SK-N-SH (cell line): ENCODE measurements at regions not wholly inside any gene's neighbourhood (a gene's known extent, or its start where the extent isn't known, plus 50 kb on each side); places are given as distances from the start of the nearest gene placed in this dataset.
"Not testable (repeated sequence)": the region's sequence is repeated elsewhere in the genome, so short reads cannot be mapped to it uniquely, and the experiment has no call there.

ENCODE experiments used
- CTCF ChIA-PET: fragments of 300-600, 350-600 bp; formaldehyde crosslinking; extraction: SDS; loops from one replicate; lab custom pipeline; 2021; lab: Yijun Ruan, JAX
- POLR2A ChIA-PET: fragments of 350-600 bp; sonication (Branson Sonifier 250); formaldehyde crosslinking; extraction: SDS; loops from one replicate; lab custom pipeline; 2020; ENCODE audit warnings: antibody characterized with exemption, inconsistent platforms; lab: Yijun Ruan, JAX
- DNase-seq: peaks from one replicate; pipeline ENCODE4 v3.0.0; 2012
- H2AFZ ChIP-seq: fragments of 200-600 bp; sonication (generic); 2 replicates; pipeline ENCODE4 v1.8.1; 2016; ENCODE audit warnings: antibody characterized with exemption, mild to moderate bottlenecking, low read depth
- H3F3A ChIP-seq: fragments of 200-600 bp; sonication (generic); replicated peaks from 2 replicates; pipeline ENCODE3; 2016; ENCODE audit warnings: antibody characterized with exemption, mild to moderate bottlenecking; ENCODE audit not compliant: insufficient read depth
- H3K27ac ChIP-seq, 2 experiments: fragments of 200-500 bp in 1 of 2; fragments of 200-600 bp in 1 of 2; sonication (Bioruptor generic) in 1 of 2; sonication (generic), shearing (Covaris generic) in 1 of 2; 2 replicates each; pipeline versions ENCODE4 v1.5.1 to v1.6.1; 2014 to 2016; ENCODE audit warnings: low read depth in 2 of 2, inconsistent platforms in 1 of 2, low read length in 1 of 2, mild to moderate bottlenecking in 1 of 2, mixed read lengths in 1 of 2
- H3K27me3 ChIP-seq: fragments of 200-600 bp; sonication (generic), shearing (Covaris generic); 2 replicates; pipeline ENCODE4 v1.6.1; 2016; ENCODE audit warnings: mixed run types; ENCODE audit not compliant: insufficient read depth
- H3K36me3 ChIP-seq, 2 experiments: fragments of 200-500 bp in 1 of 2; fragments of 200-600 bp in 1 of 2; sonication (Bioruptor generic) in 1 of 2; sonication (generic) in 1 of 2; replicated peaks in 1 of 2; 2 replicates each; pipeline versions ENCODE3 to v1.5.1; 2014 to 2016; ENCODE audit warnings: low read length in 1 of 2, mild to moderate bottlenecking in 1 of 2; ENCODE audit not compliant: insufficient read depth in 2 of 2, control insufficient read depth in 1 of 2
- H3K4me1 ChIP-seq, 2 experiments: fragments of 200-500 bp in 1 of 2; fragments of 200-600 bp in 1 of 2; sonication (Bioruptor generic) in 1 of 2; sonication (generic), shearing (Covaris generic) in 1 of 2; 2 replicates each; pipeline versions ENCODE4 v1.5.1 to v1.6.1; 2014 to 2016; ENCODE audit warnings: low read depth in 1 of 2, low read length in 1 of 2, mixed run types in 1 of 2; ENCODE audit not compliant: insufficient read depth in 2 of 2, control insufficient read depth in 1 of 2
- H3K4me2 ChIP-seq: fragments of 200-600 bp; sonication (generic), shearing (Covaris generic); 2 replicates; pipeline ENCODE4 v1.6.1; 2017; ENCODE audit warnings: mixed run types
- H3K4me3 ChIP-seq, 2 experiments: fragments of 200-500 bp in 1 of 2; fragments of 200-600 bp in 1 of 2; sonication (Bioruptor generic) in 1 of 2; sonication (generic), shearing (Covaris generic) in 1 of 2; 2 replicates each; pipeline versions ENCODE4 v1.5.1 to v1.8.1; 2014 to 2016; ENCODE audit warnings: low read depth in 2 of 2, inconsistent platforms in 1 of 2, low read length in 1 of 2, mild to moderate bottlenecking in 1 of 2, mixed read lengths in 1 of 2, moderate library complexity in 1 of 2
- H3K79me2 ChIP-seq: fragments of 200-600 bp; sonication (generic); 2 replicates; pipeline ENCODE4 v1.8.1; 2017; ENCODE audit warnings: mild to moderate bottlenecking; ENCODE audit not compliant: insufficient read depth
- H3K9ac ChIP-seq: fragments of 200-600 bp; sonication (generic); 2 replicates; pipeline ENCODE4 v1.6.1; 2017; ENCODE audit warnings: mixed run types
- H3K9me2 ChIP-seq: fragments of 200-600 bp; sonication (generic); 2 replicates; pipeline ENCODE4 v1.6.1; 2017; ENCODE audit warnings: mixed run types
- H3K9me3 ChIP-seq: fragments of 200-600 bp; sonication (generic); 2 replicates; pipeline ENCODE4 v1.6.1; 2017; ENCODE audit warnings: mixed run types, mild to moderate bottlenecking, moderate library complexity
- H4K20me1 ChIP-seq: fragments of 200-600 bp; sonication (generic); 2 replicates; pipeline ENCODE4 v1.6.1; 2017; ENCODE audit warnings: mild to moderate bottlenecking, mixed run types; ENCODE audit not compliant: insufficient read depth
- GATA2 ChIP-seq: sonication (generic); formaldehyde crosslinking; IDR thresholded peaks from 2 replicates; pipeline ENCODE4 v1.5.0; 2020; ENCODE audit warnings: mild to moderate bottlenecking, missing genetic modification reagents
- MEF2A ChIP-seq: IDR thresholded peaks from 2 replicates; pipeline ENCODE4 v1.4.0; 2012; ENCODE audit warnings: low read depth, borderline replicate concordance
- MXI1 ChIP-seq: IDR thresholded peaks from 2 replicates; pipeline ENCODE4 v1.6.1; 2012; ENCODE audit warnings: mild to moderate bottlenecking, low read depth, low read length, improper control_type of control experiment
- NFIC ChIP-seq: IDR thresholded peaks from 2 replicates; pipeline ENCODE4 v1.4.0; 2012; ENCODE audit warnings: borderline replicate concordance
- NRF1 ChIP-seq: IDR thresholded peaks from 2 replicates; pipeline ENCODE4 v1.6.1; 2012; ENCODE audit warnings: low read depth, mild to moderate bottlenecking, low read length
- RAD21 ChIP-seq: IDR thresholded peaks from 2 replicates; pipeline ENCODE4 v1.6.1; 2012; ENCODE audit warnings: mild to moderate bottlenecking, low read length
- RCOR1 ChIP-seq: fragments of 150-350 bp; IDR thresholded peaks from 2 replicates; pipeline ENCODE4 v1.6.1; 2017; ENCODE audit warnings: antibody characterized with exemption, low read length
- RFX5 ChIP-seq: IDR thresholded peaks from 2 replicates; pipeline ENCODE4 v1.6.1; 2012; ENCODE audit warnings: mild to moderate bottlenecking, improper control_type of control experiment, low read length
- SIN3A ChIP-seq: IDR thresholded peaks from 2 replicates; pipeline ENCODE4 v1.6.1; 2012; ENCODE audit warnings: low read depth, mild to moderate bottlenecking, low read length, moderate library complexity, borderline replicate concordance
- SMC3 ChIP-seq: IDR thresholded peaks from 2 replicates; pipeline ENCODE4 v1.6.1; 2012; ENCODE audit warnings: low read depth, low read length, improper control_type of control experiment
- TCF12 ChIP-seq: IDR thresholded peaks from 2 replicates; pipeline ENCODE4 v1.4.0; 2012
- TEAD4 ChIP-seq: IDR thresholded peaks from 2 replicates; pipeline ENCODE4 v1.4.0; 2012; ENCODE audit warnings: mild to moderate bottlenecking, borderline replicate concordance; ENCODE audit not compliant: insufficient read depth
- YY1 ChIP-seq: IDR thresholded peaks from 2 replicates; pipeline ENCODE4 v1.4.0; 2012; ENCODE audit warnings: low read depth, mild to moderate bottlenecking
- WGBS: methylation state at CpG from one replicate; pipeline ENCODE4 v1.1.6; 2017; ENCODE audit warnings: low lambda C conversion rate; 5-methylcytosine and 5-hydroxymethylcytosine counted together
- TF ChIP-seq, protein P1 (sequence below): IDR thresholded peaks from 2 replicates; pipeline ENCODE4 v1.6.1; 2012; ENCODE audit warnings: mild to moderate bottlenecking, low read depth, low read length, moderate library complexity
- TF ChIP-seq, protein P2 (sequence below): fragments of 150-350 bp; IDR thresholded peaks from 2 replicates; pipeline ENCODE4 v1.6.1; 2016; ENCODE audit warnings: mild to moderate bottlenecking, low read depth, low read length

DNA sequence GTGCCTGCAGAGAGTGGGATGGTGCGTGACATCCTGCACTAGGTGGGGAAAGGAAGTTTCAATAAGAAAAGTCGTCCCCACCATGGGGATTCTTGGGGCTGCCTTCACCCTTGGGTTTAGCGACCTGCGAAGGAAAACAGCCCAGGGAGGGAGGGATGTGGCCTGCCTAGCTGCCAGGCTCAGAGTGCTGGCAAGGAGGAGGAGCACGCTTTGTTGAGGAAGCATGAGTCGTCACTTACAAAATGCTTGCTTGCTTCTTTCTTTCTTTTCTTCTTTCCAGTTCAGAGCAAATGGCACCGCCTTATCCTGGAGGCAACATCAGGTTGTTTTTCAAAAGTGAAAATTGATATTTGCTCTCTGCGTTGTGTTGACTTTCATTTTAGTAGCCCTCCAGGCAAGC is 123.2 kb downstream of the TFAP2C start:
- Histone ChIP-seq H3K4me2 (no peak overlapping the region), H3K79me2 (no peaks in the 10 kb centered on the region), H3K36me3 (no peaks in the 10 kb centered on the region), H2AFZ (no peak overlapping the region; the same call in 1 of the 2 replicates), H3F3A (no peaks in the 10 kb centered on the region), H3K27ac (no peak overlapping the region), H3K9me2 (no peaks in the 10 kb centered on the region), H3K27me3 (peaks cover 38% of the 10 kb centered on the region; the same call in 1 of the 2 replicates), H4K20me1 (no peaks in the 10 kb centered on the region), H3K9me3 (no peaks in the 10 kb centered on the region), H3K9ac (no peak overlapping the region), H3K4me1 (no peaks in the 10 kb centered on the region), H3K4me3 (no peak overlapping the region)
- ChIA-PET CTCF (no interaction called here), POLR2A (no interaction called here)
- TF ChIP-seq, protein P1, sequence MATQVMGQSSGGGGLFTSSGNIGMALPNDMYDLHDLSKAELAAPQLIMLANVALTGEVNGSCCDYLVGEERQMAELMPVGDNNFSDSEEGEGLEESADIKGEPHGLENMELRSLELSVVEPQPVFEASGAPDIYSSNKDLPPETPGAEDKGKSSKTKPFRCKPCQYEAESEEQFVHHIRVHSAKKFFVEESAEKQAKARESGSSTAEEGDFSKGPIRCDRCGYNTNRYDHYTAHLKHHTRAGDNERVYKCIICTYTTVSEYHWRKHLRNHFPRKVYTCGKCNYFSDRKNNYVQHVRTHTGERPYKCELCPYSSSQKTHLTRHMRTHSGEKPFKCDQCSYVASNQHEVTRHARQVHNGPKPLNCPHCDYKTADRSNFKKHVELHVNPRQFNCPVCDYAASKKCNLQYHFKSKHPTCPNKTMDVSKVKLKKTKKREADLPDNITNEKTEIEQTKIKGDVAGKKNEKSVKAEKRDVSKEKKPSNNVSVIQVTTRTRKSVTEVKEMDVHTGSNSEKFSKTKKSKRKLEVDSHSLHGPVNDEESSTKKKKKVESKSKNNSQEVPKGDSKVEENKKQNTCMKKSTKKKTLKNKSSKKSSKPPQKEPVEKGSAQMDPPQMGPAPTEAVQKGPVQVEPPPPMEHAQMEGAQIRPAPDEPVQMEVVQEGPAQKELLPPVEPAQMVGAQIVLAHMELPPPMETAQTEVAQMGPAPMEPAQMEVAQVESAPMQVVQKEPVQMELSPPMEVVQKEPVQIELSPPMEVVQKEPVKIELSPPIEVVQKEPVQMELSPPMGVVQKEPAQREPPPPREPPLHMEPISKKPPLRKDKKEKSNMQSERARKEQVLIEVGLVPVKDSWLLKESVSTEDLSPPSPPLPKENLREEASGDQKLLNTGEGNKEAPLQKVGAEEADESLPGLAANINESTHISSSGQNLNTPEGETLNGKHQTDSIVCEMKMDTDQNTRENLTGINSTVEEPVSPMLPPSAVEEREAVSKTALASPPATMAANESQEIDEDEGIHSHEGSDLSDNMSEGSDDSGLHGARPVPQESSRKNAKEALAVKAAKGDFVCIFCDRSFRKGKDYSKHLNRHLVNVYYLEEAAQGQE, result no peak
- TF ChIP-seq GATA2 (CRISPR knock-in tag), result no peak
- TF ChIP-seq YY1, result no peak
- TF ChIP-seq RCOR1, result no peak
- TF ChIP-seq TCF12, result no peak
- TF ChIP-seq MXI1, result no peak
- TF ChIP-seq SMC3, result no peak
- TF ChIP-seq, protein P2, sequence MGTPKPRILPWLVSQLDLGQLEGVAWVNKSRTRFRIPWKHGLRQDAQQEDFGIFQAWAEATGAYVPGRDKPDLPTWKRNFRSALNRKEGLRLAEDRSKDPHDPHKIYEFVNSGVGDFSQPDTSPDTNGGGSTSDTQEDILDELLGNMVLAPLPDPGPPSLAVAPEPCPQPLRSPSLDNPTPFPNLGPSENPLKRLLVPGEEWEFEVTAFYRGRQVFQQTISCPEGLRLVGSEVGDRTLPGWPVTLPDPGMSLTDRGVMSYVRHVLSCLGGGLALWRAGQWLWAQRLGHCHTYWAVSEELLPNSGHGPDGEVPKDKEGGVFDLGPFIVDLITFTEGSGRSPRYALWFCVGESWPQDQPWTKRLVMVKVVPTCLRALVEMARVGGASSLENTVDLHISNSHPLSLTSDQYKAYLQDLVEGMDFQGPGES, result no peak
- TF ChIP-seq TEAD4, result no peak
- TF ChIP-seq RAD21, result no peak
- TF ChIP-seq NFIC, result no peak
- TF ChIP-seq NRF1, result no peak
- no peak for TF ChIP-seq SIN3A
- no peak for DNase-seq
- 14% methylated on average over 8 of the region's 8 CpGs for WGBS

DNA sequence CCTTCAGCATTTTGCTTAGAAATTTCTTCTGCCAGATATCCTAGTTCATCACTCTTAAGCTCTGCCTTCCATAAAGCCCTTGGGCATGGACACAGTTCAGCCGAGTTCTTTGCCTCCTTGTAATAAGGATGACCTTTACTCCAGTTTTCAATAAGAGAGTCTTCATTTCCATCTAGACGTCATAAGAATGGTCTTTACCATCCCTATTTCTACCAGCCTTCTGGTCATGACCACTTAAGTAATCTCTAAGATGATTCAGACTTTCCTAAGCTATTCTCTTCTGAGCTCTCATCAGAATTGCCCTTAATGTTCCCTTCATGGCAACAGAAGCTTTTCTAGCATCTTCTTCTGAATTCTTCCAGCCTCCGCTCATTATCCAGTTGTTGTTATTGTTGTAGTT is 126.1 kb downstream of the TFAP2C start:
- POLR2A ChIA-PET, result no interaction called here

DNA sequence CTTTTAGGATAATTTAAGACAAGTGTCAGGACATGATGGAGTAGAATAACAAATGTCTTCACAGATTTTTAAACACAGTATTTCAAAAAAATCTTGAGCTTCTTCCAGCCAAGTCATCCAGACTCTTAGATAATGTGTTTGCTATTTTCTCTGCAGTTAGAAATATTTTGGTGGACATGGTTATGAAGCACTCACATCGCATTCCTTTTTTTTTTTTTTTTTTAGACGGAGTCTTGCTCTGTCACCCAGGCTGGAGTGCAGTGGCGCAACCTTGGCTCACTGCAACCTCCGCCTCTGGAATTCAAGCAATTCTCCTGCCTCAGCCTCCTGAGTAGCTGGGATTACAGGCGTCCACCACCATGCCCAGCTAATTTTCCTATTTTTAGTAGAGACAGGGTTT is 127.6 kb downstream of the TFAP2C start:
- H4K20me1 ChIP-seq, H3K4me3 ChIP-seq, H3K4me2 ChIP-seq: not testable (repeated sequence)

More for the DNA sequence above, 126.1 kb downstream of the TFAP2C start:
- Histone ChIP-seq H3K4me2 (no peak overlapping the region), H3K9ac (no peak overlapping the region), H3K4me3 (no peak overlapping the region), H3K9me3 (no peaks in the 10 kb centered on the region), H2AFZ (no peak overlapping the region), H4K20me1 (no peaks in the 10 kb centered on the region), H3K27ac (no peak overlapping the region), H3K4me1 (no peaks in the 10 kb centered on the region), H3K27me3 (peaks cover 34% of the 10 kb centered on the region), H3K9me2 (no peaks in the 10 kb centered on the region), H3K79me2 (no peaks in the 10 kb centered on the region), H3F3A (no peaks in the 10 kb centered on the region), H3K36me3 (no peaks in the 10 kb centered on the region)
- CTCF ChIA-PET, result no interaction called here
- no peak for DNase-seq
- 18% methylated on average over 3 of the region's 3 CpGs for WGBS
- TF ChIP-seq RFX5 (no peak), MEF2A (no peak)
- TF ChIP-seq, protein P2, result no peak

More for the DNA sequence above, 127.6 kb downstream of the TFAP2C start:
- H3K36me3 ChIP-seq, H3K9me3 ChIP-seq, DNase-seq, H3K4me1 ChIP-seq, H3K9me2 ChIP-seq, CTCF ChIA-PET, H3K9ac ChIP-seq, H3F3A ChIP-seq, H3K27ac ChIP-seq, POLR2A ChIA-PET, H2AFZ ChIP-seq, H3K79me2 ChIP-seq: not testable (repeated sequence)
- WGBS, result 34% methylated on average over 5 of the region's 5 CpGs
- peaks cover 20% of the 10 kb centered on the region for H3K27me3 ChIP-seq
